ENCODE measurements at regions not wholly inside any gene's neighbourhood (a gene's known extent, or its start where the extent isn't known, plus 50 kb on each side); places are given as distances from the start of the nearest gene placed in this dataset.
"Not testable (repeated sequence)": the region's sequence is repeated elsewhere in the genome, so short reads cannot be mapped to it uniquely, and the experiment has no call there.

DNA sequence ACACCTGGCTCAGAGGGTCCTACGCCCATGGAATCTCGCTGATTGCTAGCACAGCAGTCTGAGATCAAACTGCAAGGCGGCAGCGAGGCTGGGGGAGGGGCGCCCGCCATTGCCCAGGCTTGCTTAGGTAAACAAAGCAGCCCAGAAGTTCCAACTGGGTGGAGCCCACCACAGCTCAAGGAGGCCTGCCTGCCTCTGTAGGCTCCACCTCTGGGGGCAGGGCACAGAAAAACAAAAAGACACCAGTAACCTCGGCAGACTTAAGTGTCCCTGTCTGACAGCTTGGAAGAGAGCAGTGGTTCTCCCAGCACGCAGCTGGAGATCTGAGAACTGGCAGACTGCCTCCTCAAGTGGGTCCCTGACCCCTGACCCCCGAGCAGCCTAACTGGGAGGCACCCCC lies 281.3 kb downstream of the LMBRD1 start:
- TF ChIP-seq, protein P1, sequence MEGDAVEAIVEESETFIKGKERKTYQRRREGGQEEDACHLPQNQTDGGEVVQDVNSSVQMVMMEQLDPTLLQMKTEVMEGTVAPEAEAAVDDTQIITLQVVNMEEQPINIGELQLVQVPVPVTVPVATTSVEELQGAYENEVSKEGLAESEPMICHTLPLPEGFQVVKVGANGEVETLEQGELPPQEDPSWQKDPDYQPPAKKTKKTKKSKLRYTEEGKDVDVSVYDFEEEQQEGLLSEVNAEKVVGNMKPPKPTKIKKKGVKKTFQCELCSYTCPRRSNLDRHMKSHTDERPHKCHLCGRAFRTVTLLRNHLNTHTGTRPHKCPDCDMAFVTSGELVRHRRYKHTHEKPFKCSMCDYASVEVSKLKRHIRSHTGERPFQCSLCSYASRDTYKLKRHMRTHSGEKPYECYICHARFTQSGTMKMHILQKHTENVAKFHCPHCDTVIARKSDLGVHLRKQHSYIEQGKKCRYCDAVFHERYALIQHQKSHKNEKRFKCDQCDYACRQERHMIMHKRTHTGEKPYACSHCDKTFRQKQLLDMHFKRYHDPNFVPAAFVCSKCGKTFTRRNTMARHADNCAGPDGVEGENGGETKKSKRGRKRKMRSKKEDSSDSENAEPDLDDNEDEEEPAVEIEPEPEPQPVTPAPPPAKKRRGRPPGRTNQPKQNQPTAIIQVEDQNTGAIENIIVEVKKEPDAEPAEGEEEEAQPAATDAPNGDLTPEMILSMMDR (IDR thresholded peaks at IDR 0.05) = not testable (repeated sequence)
- TF ChIP-seq ZFX (IDR thresholded peaks at IDR 0.05; ENCODE audit: borderline replicate concordance) = not testable (repeated sequence)

Data from 22Rv1 (cell line).